A673 (cell line): ENCODE measurements at regions not wholly inside any gene's neighbourhood (a gene's known extent, or its start where the extent isn't known, plus 50 kb on each side); places are given as distances from the start of the nearest gene placed in this dataset.

Experiments
- BruUV-seq: library from RNA; stranded (reverse); fragments of 400-500 nt; replicated peaks from 2 replicates; lab custom pipeline; 2021; lab: Mats Ljungman, UMichigan
- CTCF ChIA-PET: fragments of 300-600 bp; sonication (Branson Sonifier 250); formaldehyde crosslinking; loops from one replicate; lab custom pipeline; 2022; ENCODE audit warnings: antibody characterized with exemption; lab: Charles Lee
- POLR2A ChIA-PET: fragments of 300-600 bp; sonication (Branson Sonifier 250); formaldehyde crosslinking; loops from one replicate; lab custom pipeline; 2022; ENCODE audit warnings: antibody characterized with exemption; ENCODE audit not compliant: low non-redundant PET; lab: Charles Lee
- DNase-seq: peaks from one replicate; pipeline ENCODE4 v3.0.0-alpha.2; 2015; ENCODE audit warnings: low spot score
- H3K27ac ChIP-seq: fragments of 200-600 bp; sonication (generic); 2 replicates; pipeline ENCODE4 v1.5.1; 2016; ENCODE audit warnings: mixed run types, low read depth, mild to moderate bottlenecking, mixed read lengths, antibody characterized with exemption, low read length; ENCODE audit not compliant: poor library complexity, severe bottlenecking
- H3K27me3 ChIP-seq: fragments of 200-600 bp; sonication (generic); replicated peaks from 2 replicates; pipeline ENCODE4 v1.6.1; 2017; ENCODE audit warnings: mixed run types, low read depth, mild to moderate bottlenecking, mixed read lengths, antibody characterized with exemption, low read length; ENCODE audit not compliant: insufficient read depth, poor library complexity
- H3K36me3 ChIP-seq: fragments of 200-600 bp; sonication (generic); 2 replicates; pipeline ENCODE4 v1.6.1; 2016; ENCODE audit warnings: mixed run types, mild to moderate bottlenecking, mixed read lengths, antibody characterized with exemption, low read length; ENCODE audit not compliant: insufficient read depth, poor library complexity, severe bottlenecking
- H3K4me1 ChIP-seq: fragments of 200-600 bp; sonication (generic); 2 replicates; pipeline ENCODE4 v1.6.1; 2017; ENCODE audit warnings: mixed run types, mild to moderate bottlenecking, mixed read lengths, antibody characterized with exemption, low read length; ENCODE audit not compliant: insufficient read depth, poor library complexity, severe bottlenecking
- H3K4me3 ChIP-seq: fragments of 200-600 bp; sonication (generic); 2 replicates; pipeline ENCODE4 v1.5.1; 2016; ENCODE audit warnings: low read depth, mixed run types, mild to moderate bottlenecking, mixed read lengths, low read length; ENCODE audit not compliant: poor library complexity, severe bottlenecking
- H3K9me3 ChIP-seq: fragments of 200-600 bp; sonication (generic); 2 replicates; pipeline ENCODE4 v1.6.1; 2016; ENCODE audit warnings: mixed run types, low read depth, mild to moderate bottlenecking, mixed read lengths, antibody characterized with exemption, low read length; ENCODE audit not compliant: poor library complexity, severe bottlenecking
- EZH2 ChIP-seq: fragments of 200-600 bp; sonication (generic); IDR thresholded peaks from 2 replicates; pipeline ENCODE4 v1.6.1; 2017; ENCODE audit warnings: borderline replicate concordance, low read depth, mild to moderate bottlenecking, mixed read lengths, antibody characterized with exemption, low read length; ENCODE audit not compliant: poor library complexity, severe bottlenecking
- intact Hi-C: fragments of 100-400 bp; cut with micrococcal nuclease; formaldehyde crosslinking; loops from one replicate; pipeline ENCODE4 v1.10.0; 2022; ENCODE audit not compliant: unreplicated experiment
- TF ChIP-seq, protein P1 (sequence below): fragments of 300-800, 200-600 bp; sonication (generic); conservative IDR thresholded peaks from 2 replicates; pipeline ENCODE4 v1.5.1; 2017; ENCODE audit warnings: low read depth, mild to moderate bottlenecking, antibody characterized with exemption, low read length, moderate library complexity, mixed read lengths

- TF ChIP-seq EZH2 = no peak
- TF ChIP-seq, protein P1, sequence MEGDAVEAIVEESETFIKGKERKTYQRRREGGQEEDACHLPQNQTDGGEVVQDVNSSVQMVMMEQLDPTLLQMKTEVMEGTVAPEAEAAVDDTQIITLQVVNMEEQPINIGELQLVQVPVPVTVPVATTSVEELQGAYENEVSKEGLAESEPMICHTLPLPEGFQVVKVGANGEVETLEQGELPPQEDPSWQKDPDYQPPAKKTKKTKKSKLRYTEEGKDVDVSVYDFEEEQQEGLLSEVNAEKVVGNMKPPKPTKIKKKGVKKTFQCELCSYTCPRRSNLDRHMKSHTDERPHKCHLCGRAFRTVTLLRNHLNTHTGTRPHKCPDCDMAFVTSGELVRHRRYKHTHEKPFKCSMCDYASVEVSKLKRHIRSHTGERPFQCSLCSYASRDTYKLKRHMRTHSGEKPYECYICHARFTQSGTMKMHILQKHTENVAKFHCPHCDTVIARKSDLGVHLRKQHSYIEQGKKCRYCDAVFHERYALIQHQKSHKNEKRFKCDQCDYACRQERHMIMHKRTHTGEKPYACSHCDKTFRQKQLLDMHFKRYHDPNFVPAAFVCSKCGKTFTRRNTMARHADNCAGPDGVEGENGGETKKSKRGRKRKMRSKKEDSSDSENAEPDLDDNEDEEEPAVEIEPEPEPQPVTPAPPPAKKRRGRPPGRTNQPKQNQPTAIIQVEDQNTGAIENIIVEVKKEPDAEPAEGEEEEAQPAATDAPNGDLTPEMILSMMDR = no peak
- CTCF ChIA-PET = no interaction called here
- Histone ChIP-seq H3K4me3 (no peak overlapping the region), H3K4me1 (no peaks in the 10 kb centered on the region), H3K27me3 (no peaks in the 10 kb centered on the region), H3K9me3 (no peaks in the 10 kb centered on the region), H3K27ac (no peak overlapping the region), H3K36me3 (no peaks in the 10 kb centered on the region)
- POLR2A ChIA-PET = interaction anchor here (0.7 kb wide), 1 partner anchor 1148 kb away, joined by 4 read pairs; no protein-coding TSS in a partner anchor
- no TSS peak for BruUV-seq
- no peak for DNase-seq
- intact Hi-C loops = no loop called here
Measured at GRCh38 chr2:150110548-150110947, 376.9 kb downstream of the RND3 start.

- Histone ChIP-seq H3K9me3 (no peaks in the 10 kb centered on the region), H3K4me1 (no peaks in the 10 kb centered on the region), H3K36me3 (no peaks in the 10 kb centered on the region), H3K27ac (no peak overlapping the region), H3K4me3 (no peak overlapping the region), H3K27me3 (no peaks in the 10 kb centered on the region)
- BruUV-seq = no TSS peak
- ChIA-PET CTCF (no interaction called here), POLR2A (interaction anchor here (0.7 kb wide), 1 partner anchor 1148 kb away, joined by 4 read pairs; no protein-coding TSS in a partner anchor)
- intact Hi-C loops = no loop called here
- TF ChIP-seq, protein P1 = no peak
- TF ChIP-seq EZH2 = no peak
- no peak for DNase-seq
Measured at GRCh38 chr2:150109912-150110311, 377.6 kb downstream of the RND3 start.

- H3K4me3 ChIP-seq = no peak overlapping the region
- H3K27me3 ChIP-seq = no peaks in the 10 kb centered on the region
- no peaks in the 10 kb centered on the region for H3K4me1 ChIP-seq
- intact Hi-C loops = no loop called here
- no peak for TF ChIP-seq EZH2
- TF ChIP-seq, protein P1 = no peak
- no peak overlapping the region for H3K27ac ChIP-seq
- BruUV-seq = no TSS peak
- no peaks in the 10 kb centered on the region for H3K9me3 ChIP-seq
- H3K36me3 ChIP-seq = no peaks in the 10 kb centered on the region
- ChIA-PET POLR2A (no interaction called here), CTCF (no interaction called here)
- DNase-seq = no peak
Measured at GRCh38 chr2:150109028-150109427, 378.4 kb downstream of the RND3 start.
